ENCODE measurements at regions not wholly inside any gene's neighbourhood (a gene's known extent, or its start where the extent isn't known, plus 50 kb on each side); places are given as distances from the start of the nearest gene placed in this dataset.

DNA sequence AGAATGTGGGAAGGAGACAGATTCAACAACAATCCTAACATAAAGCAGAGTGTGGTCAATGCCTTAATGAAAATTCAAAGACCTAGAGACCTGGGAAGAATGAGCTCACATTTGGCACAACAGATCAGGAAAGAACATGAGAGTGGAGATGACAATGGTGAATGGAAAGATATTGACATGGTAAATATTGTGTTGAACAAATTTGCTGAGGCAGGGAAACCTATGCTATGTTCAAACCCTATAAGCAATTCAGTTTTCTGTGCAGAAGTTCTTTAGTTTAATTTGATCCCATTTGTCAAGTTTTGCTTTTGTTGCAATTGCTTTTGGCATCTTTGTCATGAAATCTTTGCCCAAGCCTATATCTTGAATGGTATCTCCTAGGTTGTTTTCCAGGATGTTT lies 199.4 kb upstream of the LRRTM4 start:
- no peaks in the 10 kb centered on the region for H3K4me1 ChIP-seq (ENCODE audit: control insufficient read depth, insufficient read depth, low read length)
- H2BK120ac ChIP-seq (ENCODE audit: low read depth, low read length): no peak overlapping the region
- no peak overlapping the region for H4K8ac ChIP-seq (ENCODE audit: low read depth in 2 of 2, low read length in 2 of 2)
- H3K27ac ChIP-seq (ENCODE audit: insufficient read depth, low read length): no peak overlapping the region
- dilution Hi-C loops (cut with HindIII; ENCODE audit: low sequenced_read_pairs, unreplicated experiment): no loop called here
- H3K4me3 ChIP-seq (ENCODE audit: insufficient read depth, low read depth, low read length): no peak overlapping the region
- intact Hi-C loops (cut with micrococcal nuclease): no loop called here
- POLR2A ChIA-PET (ENCODE audit: unreplicated experiment): no interaction called here
- TF ChIP-seq, protein P1, sequence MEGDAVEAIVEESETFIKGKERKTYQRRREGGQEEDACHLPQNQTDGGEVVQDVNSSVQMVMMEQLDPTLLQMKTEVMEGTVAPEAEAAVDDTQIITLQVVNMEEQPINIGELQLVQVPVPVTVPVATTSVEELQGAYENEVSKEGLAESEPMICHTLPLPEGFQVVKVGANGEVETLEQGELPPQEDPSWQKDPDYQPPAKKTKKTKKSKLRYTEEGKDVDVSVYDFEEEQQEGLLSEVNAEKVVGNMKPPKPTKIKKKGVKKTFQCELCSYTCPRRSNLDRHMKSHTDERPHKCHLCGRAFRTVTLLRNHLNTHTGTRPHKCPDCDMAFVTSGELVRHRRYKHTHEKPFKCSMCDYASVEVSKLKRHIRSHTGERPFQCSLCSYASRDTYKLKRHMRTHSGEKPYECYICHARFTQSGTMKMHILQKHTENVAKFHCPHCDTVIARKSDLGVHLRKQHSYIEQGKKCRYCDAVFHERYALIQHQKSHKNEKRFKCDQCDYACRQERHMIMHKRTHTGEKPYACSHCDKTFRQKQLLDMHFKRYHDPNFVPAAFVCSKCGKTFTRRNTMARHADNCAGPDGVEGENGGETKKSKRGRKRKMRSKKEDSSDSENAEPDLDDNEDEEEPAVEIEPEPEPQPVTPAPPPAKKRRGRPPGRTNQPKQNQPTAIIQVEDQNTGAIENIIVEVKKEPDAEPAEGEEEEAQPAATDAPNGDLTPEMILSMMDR (conservative IDR thresholded peaks at IDR 0.05; ENCODE audit: low read depth, low read length): no peak
- no peak for TF ChIP-seq RCOR1 (IDR thresholded peaks at IDR 0.05; ENCODE audit: insufficient replicate concordance, low read length)
- H4K20me1 ChIP-seq (ENCODE audit: insufficient read depth, low read length): no peaks in the 10 kb centered on the region
- no peak overlapping the region for H2BK15ac ChIP-seq (ENCODE audit: low read depth, low read length)
- no peaks in the 10 kb centered on the region for H3K36me3 ChIP-seq (ENCODE audit: control insufficient read depth, insufficient read depth, low read length)
- H2AK9ac ChIP-seq (replicated peaks; ENCODE audit: low read depth, low read length, poor library complexity): no peak overlapping the region
- no peak overlapping the region for H4K5ac ChIP-seq (ENCODE audit: low read depth, low read length)
- H3K9me3 ChIP-seq (ENCODE audit: control insufficient read depth, insufficient read depth, low read length): no peaks in the 10 kb centered on the region
- no peak overlapping the region for H2AFZ ChIP-seq (replicated peaks; ENCODE audit: low read length, poor library complexity)
- no peak overlapping the region for H3K18ac ChIP-seq (ENCODE audit: low read depth, low read length)
- ATAC-seq (ENCODE audit: low read depth) (no peak), DNase-seq (no peak)
- H3K4me2 ChIP-seq (ENCODE audit: low read depth, low read length): no peak overlapping the region
- no peaks in the 10 kb centered on the region for H3K9me1 ChIP-seq (ENCODE audit: insufficient read depth, low read length)
- H4K91ac ChIP-seq (ENCODE audit: insufficient read depth, low read depth, low read length): no peak overlapping the region
- no peak overlapping the region for H3K4ac ChIP-seq (ENCODE audit: low read depth, low read length)
- in situ Hi-C loops (cut with MboI; ENCODE audit: low sequenced_read_pairs): no loop called here
- no peak overlapping the region for H3K9ac ChIP-seq (ENCODE audit: low read depth, low read length)
- H3K14ac ChIP-seq (replicated peaks; ENCODE audit: low read depth, low read length): no peak overlapping the region
- no peaks in the 10 kb centered on the region for H3K27me3 ChIP-seq (ENCODE audit: control insufficient read depth, insufficient read depth, low read length)
- no peak overlapping the region for H2BK5ac ChIP-seq (ENCODE audit: low read depth, low read length, poor library complexity, severe bottlenecking)
- H2BK20ac ChIP-seq (ENCODE audit: low read depth, low read length): no peak overlapping the region
- H3K56ac ChIP-seq (ENCODE audit: extremely low read depth, insufficient read depth, low read length): no peak overlapping the region
- H3K79me1 ChIP-seq (ENCODE audit: low read depth in 1 of 2, low read length in 2 of 2): no peaks in the 10 kb centered on the region
- no TSS peak for BruUV-seq (replicated peaks)
- no peak overlapping the region for H3K23ac ChIP-seq (ENCODE audit: low read depth, low read length)
- CTCF ChIA-PET: no interaction called here
- no peak overlapping the region for H2AK5ac ChIP-seq (ENCODE audit: low read depth, low read length)

Data from IMR-90 (cell line).